Activated CD8-positive, alpha-beta memory T cell treated with anti-CD3 and anti-CD28 coated beads, Interleukin-2, amount 10 ng/mL, durations not matched to agents 7 days and 5 days (primary cell): ENCODE measurements at regions not wholly inside any gene's neighbourhood (a gene's known extent, or its start where the extent isn't known, plus 50 kb on each side); places are given as distances from the start of the nearest gene placed in this dataset.

ENCODE experiments used
- ATAC-seq: fragments of 150-1000 bp; cut with Tn5 transposase; one replicate; pipeline ENCODE4 v1.10.0; 2021; ENCODE audit warnings: moderate library complexity
- CTCF ChIA-PET: fragments of 350-600 bp; sonication (Branson Sonifier 250); formaldehyde crosslinking; loops from one replicate; lab custom pipeline; 2021; ENCODE audit warnings: antibody characterized with exemption; lab: Charles Lee
- DNase-seq: peaks from one replicate; pipeline ENCODE4 v3.0.0-alpha.2; 2020
- H3K27ac Mint-ChIP-seq: one replicate; pipeline ENCODE4 v1.8.0; 2021; ENCODE audit warnings: mild to moderate bottlenecking, mixed read lengths
- H3K27me3 Mint-ChIP-seq: one replicate; pipeline ENCODE4 v1.8.0; 2021; ENCODE audit warnings: mixed read lengths
- H3K36me3 Mint-ChIP-seq: one replicate; pipeline ENCODE4 v1.8.0; 2021; ENCODE audit warnings: mild to moderate bottlenecking, mixed read lengths
- H3K4me1 Mint-ChIP-seq: one replicate; pipeline ENCODE4 v1.8.0; 2021; ENCODE audit warnings: mixed read lengths
- H3K4me3 Mint-ChIP-seq: one replicate; pipeline ENCODE4 v1.8.0; 2021; ENCODE audit warnings: mild to moderate bottlenecking, moderate library complexity, mixed read lengths
- H3K9me3 Mint-ChIP-seq: one replicate; pipeline ENCODE4 v1.8.0; 2022; ENCODE audit warnings: low read depth, mixed read lengths

DNA sequence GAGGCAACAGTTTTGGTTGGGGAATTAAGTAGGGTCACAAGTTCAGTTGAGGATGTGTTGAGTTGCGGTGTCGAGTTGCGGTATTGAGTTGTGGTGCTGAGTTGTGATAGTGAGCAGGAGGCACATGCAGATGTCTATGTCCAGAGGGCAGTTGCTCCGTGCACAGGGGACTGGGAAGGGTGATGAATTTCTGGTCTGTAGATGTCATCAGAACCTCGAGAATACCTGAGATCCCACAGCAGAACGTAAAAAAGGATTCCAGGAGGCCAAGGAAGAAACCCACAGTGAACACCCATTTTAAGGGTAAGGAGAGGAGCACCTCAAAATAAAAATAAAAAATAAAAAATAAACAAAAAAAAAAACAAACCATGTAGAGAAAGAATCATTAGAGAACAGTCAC, 354.4 kb upstream of the ARGLU1 start:
- CTCF ChIA-PET: no interaction called here

GRCh38 chr13:106919638-106920037, 351.7 kb upstream of the ARGLU1 start:
- no peak overlapping the region for H3K4me3 Mint-ChIP-seq
- no peak for ATAC-seq
- DNase-seq: no peak
- H3K27me3 Mint-ChIP-seq: peaks cover 16% of the 10 kb centered on the region
- H3K9me3 Mint-ChIP-seq: no peaks in the 10 kb centered on the region
- peaks cover 4% of the 10 kb centered on the region for H3K4me1 Mint-ChIP-seq
- H3K36me3 Mint-ChIP-seq: no peaks in the 10 kb centered on the region
- CTCF ChIA-PET: no interaction called here
- no peak overlapping the region for H3K27ac Mint-ChIP-seq

More for the DNA sequence above, 354.4 kb upstream of the ARGLU1 start:
- no peaks in the 10 kb centered on the region for H3K9me3 Mint-ChIP-seq
- H3K36me3 Mint-ChIP-seq: no peaks in the 10 kb centered on the region
- no peak overlapping the region for H3K27ac Mint-ChIP-seq
- H3K4me1 Mint-ChIP-seq: peaks cover 3% of the 10 kb centered on the region
- peaks cover 10% of the 10 kb centered on the region for H3K27me3 Mint-ChIP-seq
- ATAC-seq (no peak), DNase-seq (no peak)
- H3K4me3 Mint-ChIP-seq: no peak overlapping the region

GRCh38 chr13:106919133-106919532, 351.2 kb upstream of the ARGLU1 start:
- no peak for ATAC-seq
- H3K27me3 Mint-ChIP-seq: peaks cover 16% of the 10 kb centered on the region
- no peak overlapping the region for H3K4me3 Mint-ChIP-seq
- no peaks in the 10 kb centered on the region for H3K9me3 Mint-ChIP-seq
- H3K36me3 Mint-ChIP-seq: no peaks in the 10 kb centered on the region
- H3K27ac Mint-ChIP-seq: no peak overlapping the region
- no peak for DNase-seq
- peaks cover 4% of the 10 kb centered on the region for H3K4me1 Mint-ChIP-seq
- CTCF ChIA-PET: no interaction called here

- CTCF ChIA-PET: no interaction called here
- Mint-ChIP-seq H3K4me1 (peaks cover 4% of the 10 kb centered on the region), H3K36me3 (no peaks in the 10 kb centered on the region), H3K27ac (no peak overlapping the region), H3K4me3 (no peak overlapping the region), H3K27me3 (peaks cover 16% of the 10 kb centered on the region), H3K9me3 (no peaks in the 10 kb centered on the region)
- DNase-seq (no peak), ATAC-seq (no peak)
Measured at GRCh38 chr13:106918557-106918860, 350.6 kb upstream of the ARGLU1 start.

- Mint-ChIP-seq H3K27me3 (peaks cover 16% of the 10 kb centered on the region), H3K36me3 (no peaks in the 10 kb centered on the region), H3K4me1 (peaks cover 4% of the 10 kb centered on the region), H3K4me3 (peak overlapping the region; percentile 68), H3K9me3 (no peaks in the 10 kb centered on the region), H3K27ac (peak overlapping the region; percentile 63)
- CTCF ChIA-PET: no interaction called here
- ATAC-seq (peak; percentile 95), DNase-seq (peak; percentile 75)
Measured at GRCh38 chr13:106917673-106918556, 350.0 kb upstream of the ARGLU1 start.

DNA sequence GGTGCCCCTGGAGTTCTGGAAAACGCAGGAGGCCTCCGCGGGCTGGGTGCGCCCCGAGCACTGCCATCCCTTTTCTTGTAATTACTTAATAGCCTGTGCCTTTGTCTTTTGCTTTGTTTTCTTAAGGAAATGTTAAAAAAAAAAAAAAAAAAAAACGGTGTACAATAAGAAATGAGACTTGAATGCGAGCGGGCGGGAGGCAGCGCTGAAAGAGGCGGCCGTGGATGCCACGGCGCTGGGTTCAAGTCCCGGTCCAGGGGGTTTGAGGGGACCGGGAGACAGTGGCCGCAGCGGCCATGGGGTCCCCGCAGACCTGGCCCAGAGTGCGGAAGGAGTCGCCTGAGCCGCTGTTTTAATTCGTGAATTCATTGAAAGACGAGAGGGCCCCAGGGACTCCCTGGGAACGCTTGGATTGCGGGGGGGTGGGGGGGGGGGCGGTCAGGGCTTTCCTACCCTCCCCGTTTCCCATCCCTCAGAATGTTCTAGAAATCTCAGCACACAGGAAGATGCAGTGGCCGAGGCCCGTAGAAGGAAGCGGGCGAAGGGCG, 349.2 kb upstream of the ARGLU1 start:
- Mint-ChIP-seq H3K4me3 (peak overlapping the region; percentile 68), H3K9me3 (no peaks in the 10 kb centered on the region), H3K27me3 (peaks cover 16% of the 10 kb centered on the region), H3K27ac (no peak overlapping the region), H3K4me1 (peaks cover 4% of the 10 kb centered on the region), H3K36me3 (no peaks in the 10 kb centered on the region)
- CTCF ChIA-PET: no interaction called here
- DNase-seq (no peak), ATAC-seq (no peak)

- ATAC-seq (no peak), DNase-seq (no peak)
- H3K27ac Mint-ChIP-seq: no peak overlapping the region
- H3K4me1 Mint-ChIP-seq: peaks cover 4% of the 10 kb centered on the region
- H3K4me3 Mint-ChIP-seq: no peak overlapping the region
- H3K9me3 Mint-ChIP-seq: no peaks in the 10 kb centered on the region
- H3K27me3 Mint-ChIP-seq: peaks cover 16% of the 10 kb centered on the region
- CTCF ChIA-PET: interaction anchor here (0.5 to 1.3 kb wide), 2 partner anchors 337 to 380 kb away, joined by 3 read pairs; no protein-coding TSS in a partner anchor
- H3K36me3 Mint-ChIP-seq: no peaks in the 10 kb centered on the region
Measured at GRCh38 chr13:106916329-106916976, 348.5 kb upstream of the ARGLU1 start.

- Mint-ChIP-seq H3K27ac (no peak overlapping the region), H3K4me1 (peaks cover 4% of the 10 kb centered on the region), H3K4me3 (no peak overlapping the region), H3K27me3 (peaks cover 16% of the 10 kb centered on the region), H3K9me3 (no peaks in the 10 kb centered on the region), H3K36me3 (no peaks in the 10 kb centered on the region)
- ATAC-seq (no peak), DNase-seq (no peak)
- CTCF ChIA-PET: interaction anchor here (1.4 kb wide), 1 partner anchor 75 kb away, joined by 3 read pairs; no protein-coding TSS in a partner anchor
Measured at GRCh38 chr13:106915146-106915545, 347.2 kb upstream of the ARGLU1 start.

GRCh38 chr13:106911627-106912026, 343.7 kb upstream of the ARGLU1 start:
- ATAC-seq (no peak), DNase-seq (no peak)
- no peak overlapping the region for H3K27ac Mint-ChIP-seq
- no peak overlapping the region for H3K4me3 Mint-ChIP-seq
- H3K36me3 Mint-ChIP-seq: no peaks in the 10 kb centered on the region
- CTCF ChIA-PET: no interaction called here
- H3K4me1 Mint-ChIP-seq: no peaks in the 10 kb centered on the region
- H3K27me3 Mint-ChIP-seq: peaks cover 6% of the 10 kb centered on the region
- H3K9me3 Mint-ChIP-seq: no peaks in the 10 kb centered on the region

DNA sequence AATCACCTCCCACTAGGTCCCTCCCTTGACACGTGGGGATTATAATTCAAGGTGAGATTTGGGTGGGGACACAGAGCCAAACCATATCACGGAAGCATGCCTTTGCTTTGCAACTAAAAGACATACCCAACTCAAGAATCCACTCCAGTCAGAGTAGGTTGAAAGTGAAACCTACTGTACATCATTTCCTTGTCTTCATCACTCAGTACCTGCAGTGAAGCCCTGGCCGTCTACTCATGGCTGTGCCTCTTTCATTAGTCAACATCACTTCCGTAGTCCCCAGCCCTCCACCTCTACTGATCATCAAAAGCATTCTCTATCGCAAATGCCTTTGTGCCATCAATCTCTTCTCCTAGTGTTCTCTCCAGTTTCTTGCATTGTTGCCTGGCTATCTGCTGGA, 343.1 kb upstream of the ARGLU1 start:
- CTCF ChIA-PET: no interaction called here
- Mint-ChIP-seq H3K4me1 (no peaks in the 10 kb centered on the region), H3K4me3 (no peak overlapping the region), H3K36me3 (no peaks in the 10 kb centered on the region), H3K9me3 (no peaks in the 10 kb centered on the region), H3K27ac (no peak overlapping the region), H3K27me3 (peaks cover 2% of the 10 kb centered on the region)
- ATAC-seq: no peak
- no peak for DNase-seq

DNA sequence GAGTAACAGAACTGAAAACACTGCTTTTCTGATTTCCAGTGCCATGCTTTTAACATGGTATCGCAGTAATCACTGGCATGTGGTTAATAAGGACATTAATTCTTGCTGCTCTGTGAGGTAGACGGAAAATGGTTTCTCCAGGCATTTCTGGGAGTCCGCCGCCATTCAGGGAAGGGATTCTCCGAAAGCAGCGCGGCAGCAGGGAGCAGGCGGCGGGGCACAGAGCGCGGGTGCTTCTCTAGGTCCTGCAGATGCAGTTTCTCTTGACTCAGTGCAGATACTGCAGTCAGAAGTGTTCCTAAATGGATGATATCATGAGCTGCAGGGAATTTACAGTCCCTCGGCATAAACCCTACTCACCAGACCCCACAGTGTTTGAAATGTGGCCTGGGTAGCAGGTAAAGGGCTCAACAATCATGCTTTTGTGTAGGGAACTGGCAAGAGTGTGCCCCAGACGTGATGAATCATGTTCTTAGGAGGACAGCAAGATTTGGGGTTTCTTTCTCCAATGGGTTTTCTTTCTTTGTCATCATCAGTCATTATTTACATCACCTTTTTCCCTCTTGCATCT, 338.6 kb upstream of the ARGLU1 start:
- H3K27me3 Mint-ChIP-seq: no peaks in the 10 kb centered on the region
- no peaks in the 10 kb centered on the region for H3K36me3 Mint-ChIP-seq
- H3K9me3 Mint-ChIP-seq: peaks cover 3% of the 10 kb centered on the region
- no peak overlapping the region for H3K27ac Mint-ChIP-seq
- no peak overlapping the region for H3K4me3 Mint-ChIP-seq
- no peak for ATAC-seq
- DNase-seq: no peak
- H3K4me1 Mint-ChIP-seq: no peaks in the 10 kb centered on the region
- CTCF ChIA-PET: interaction anchor here (0.7 kb wide), 1 partner anchor 709 kb away, joined by 3 read pairs; no protein-coding TSS in a partner anchor

DNA sequence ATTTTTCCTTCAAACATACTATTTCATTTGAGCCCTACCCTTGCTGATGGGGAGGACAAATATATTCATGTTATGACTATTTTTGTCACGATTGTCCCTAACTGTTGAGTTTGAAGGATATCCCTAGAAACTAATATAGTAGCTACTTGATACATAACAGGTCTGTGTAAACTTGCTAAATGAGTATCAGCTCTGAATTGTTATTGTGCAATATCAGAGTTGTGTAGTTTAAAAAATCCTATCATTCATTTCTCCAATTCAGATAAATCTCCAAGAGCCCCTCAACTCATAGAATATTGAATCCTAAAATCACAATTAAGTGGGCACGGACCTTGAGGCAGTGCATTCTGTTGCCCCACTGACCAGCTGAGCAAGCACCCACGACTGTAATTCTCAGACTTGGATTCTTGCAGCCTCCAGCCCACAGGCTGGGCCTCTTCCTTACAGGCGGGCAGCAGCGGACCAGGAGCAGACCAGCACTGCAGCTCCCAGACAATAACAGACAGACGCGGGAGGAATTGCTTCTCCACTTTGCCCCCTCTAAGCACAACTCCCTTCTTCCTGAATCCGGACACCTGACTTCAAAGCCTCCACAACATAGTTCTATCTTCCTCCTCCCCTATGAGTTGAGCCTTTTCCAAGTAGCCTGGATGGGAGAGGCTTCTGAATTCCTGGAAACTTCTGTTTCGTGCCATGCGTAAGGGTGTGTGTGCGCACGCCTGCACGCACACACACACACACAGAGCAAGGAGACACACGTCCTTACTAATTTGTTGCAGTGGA, 337.6 kb upstream of the ARGLU1 start:
- Mint-ChIP-seq H3K9me3 (peaks cover 3% of the 10 kb centered on the region), H3K27me3 (no peaks in the 10 kb centered on the region), H3K36me3 (no peaks in the 10 kb centered on the region), H3K4me3 (no peak overlapping the region), H3K4me1 (no peaks in the 10 kb centered on the region), H3K27ac (no peak overlapping the region)
- DNase-seq (no peak), ATAC-seq (no peak)
- CTCF ChIA-PET: no interaction called here

GRCh38 chr13:106899442-106899841, 331.5 kb upstream of the ARGLU1 start:
- no peak for DNase-seq
- H3K9me3 Mint-ChIP-seq: peaks cover 3% of the 10 kb centered on the region
- no peaks in the 10 kb centered on the region for H3K4me1 Mint-ChIP-seq
- no peak for ATAC-seq
- no peak overlapping the region for H3K4me3 Mint-ChIP-seq
- H3K27me3 Mint-ChIP-seq: no peaks in the 10 kb centered on the region
- no peak overlapping the region for H3K27ac Mint-ChIP-seq
- CTCF ChIA-PET: interaction anchor here (1.1 kb wide), 1 partner anchor 23 kb away, joined by 3 read pairs; no protein-coding TSS in a partner anchor
- no peaks in the 10 kb centered on the region for H3K36me3 Mint-ChIP-seq
